ENCODE measurements at regions not wholly inside any gene's neighbourhood (a gene's known extent, or its start where the extent isn't known, plus 50 kb on each side); places are given as distances from the start of the nearest gene placed in this dataset.

DNA sequence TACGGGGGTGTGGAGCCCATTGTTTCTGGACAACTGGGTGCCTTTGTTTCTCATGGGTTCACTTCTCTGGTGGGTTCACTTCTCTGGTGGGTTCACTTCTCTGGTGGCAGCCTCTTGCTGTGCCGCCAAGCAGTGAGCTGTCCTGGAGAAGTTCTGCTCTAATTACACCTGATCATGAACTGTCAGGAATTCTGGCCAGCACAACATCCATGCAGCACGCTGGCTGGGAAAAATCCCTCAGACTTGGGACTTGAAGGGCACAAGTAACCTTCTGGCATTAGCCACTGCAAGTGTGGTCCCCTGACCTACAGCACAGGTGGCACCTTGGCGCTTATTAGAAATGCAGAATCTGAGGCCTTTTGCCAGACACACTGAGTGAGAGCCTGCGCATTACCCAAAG, 752.5 kb downstream of the QKI start:
- no peaks in the 10 kb centered on the region for H3K27me3 ChIP-seq (ENCODE audit: insufficient read depth, low read length)
- H3K9me3 ChIP-seq (ENCODE audit: control insufficient read depth, low read depth, low read length): no peaks in the 10 kb centered on the region
- Mint-ChIP-seq H3K27me3 (ENCODE audit: low read depth) (no peaks in the 10 kb centered on the region), H3K9me3 (peaks cover 8 to 9% of the 10 kb centered on the region in 2 experiments), H3K4me3 (no peak overlapping the region), H3K27ac (no peak overlapping the region), H3K4me1 (peaks cover 21 to 28% of the 10 kb centered on the region in 2 experiments), H3K36me3 (ENCODE audit: insufficient read depth in 1 of 3, low read depth in 3 of 3) (peaks cover 2 to 19% (median 7%) of the 10 kb centered on the region in 3 experiments)
- no peak overlapping the region for H2BK5ac ChIP-seq (ENCODE audit: insufficient read length, low read length)
- H4K20me1 ChIP-seq (ENCODE audit: control insufficient read depth, insufficient read depth, insufficient read length): no peaks in the 10 kb centered on the region
- no peak overlapping the region for H4K5ac ChIP-seq (ENCODE audit: insufficient read length, low read depth, low read length)
- TF ChIP-seq, protein P1, sequence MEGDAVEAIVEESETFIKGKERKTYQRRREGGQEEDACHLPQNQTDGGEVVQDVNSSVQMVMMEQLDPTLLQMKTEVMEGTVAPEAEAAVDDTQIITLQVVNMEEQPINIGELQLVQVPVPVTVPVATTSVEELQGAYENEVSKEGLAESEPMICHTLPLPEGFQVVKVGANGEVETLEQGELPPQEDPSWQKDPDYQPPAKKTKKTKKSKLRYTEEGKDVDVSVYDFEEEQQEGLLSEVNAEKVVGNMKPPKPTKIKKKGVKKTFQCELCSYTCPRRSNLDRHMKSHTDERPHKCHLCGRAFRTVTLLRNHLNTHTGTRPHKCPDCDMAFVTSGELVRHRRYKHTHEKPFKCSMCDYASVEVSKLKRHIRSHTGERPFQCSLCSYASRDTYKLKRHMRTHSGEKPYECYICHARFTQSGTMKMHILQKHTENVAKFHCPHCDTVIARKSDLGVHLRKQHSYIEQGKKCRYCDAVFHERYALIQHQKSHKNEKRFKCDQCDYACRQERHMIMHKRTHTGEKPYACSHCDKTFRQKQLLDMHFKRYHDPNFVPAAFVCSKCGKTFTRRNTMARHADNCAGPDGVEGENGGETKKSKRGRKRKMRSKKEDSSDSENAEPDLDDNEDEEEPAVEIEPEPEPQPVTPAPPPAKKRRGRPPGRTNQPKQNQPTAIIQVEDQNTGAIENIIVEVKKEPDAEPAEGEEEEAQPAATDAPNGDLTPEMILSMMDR (conservative IDR thresholded peaks at IDR 0.05): no peak
- no peak overlapping the region for H3K56ac ChIP-seq (ENCODE audit: insufficient read length, low read depth, low read length)
- H2AFZ ChIP-seq (ENCODE audit: low read length): no peak overlapping the region
- H2BK12ac ChIP-seq (ENCODE audit: insufficient read length, low read depth, low read length): no peak overlapping the region
- no peak overlapping the region for H2BK120ac ChIP-seq (ENCODE audit: low read depth, low read length, poor library complexity, severe bottlenecking)
- H3T11ph ChIP-seq (ENCODE audit: low read length): no peak overlapping the region
- no peaks in the 10 kb centered on the region for H3K23me2 ChIP-seq (ENCODE audit: insufficient read length, low read depth, low read length, poor library complexity, severe bottlenecking)
- H3K4me2 ChIP-seq (ENCODE audit: insufficient read depth, insufficient read length, low read length): no peak overlapping the region
- no peak overlapping the region for H3K27ac ChIP-seq (ENCODE audit: insufficient read length, low read depth, low read length)
- H3K4me1 ChIP-seq (ENCODE audit: insufficient read depth, low read length): peaks cover 2% of the 10 kb centered on the region; the same call in 1 of the 2 replicates
- H3K14ac ChIP-seq (ENCODE audit: insufficient read depth, low read length): no peak overlapping the region
- no peak overlapping the region for H3K23ac ChIP-seq (ENCODE audit: insufficient read length, low read depth, low read length)
- no peak overlapping the region for H3K9ac ChIP-seq (ENCODE audit: extremely low read depth, insufficient read length, low read length)
- H3K79me1 ChIP-seq (ENCODE audit: insufficient read depth, low read depth, low read length, poor library complexity, severe bottlenecking): no peaks in the 10 kb centered on the region
- no peak overlapping the region for H3K18ac ChIP-seq (ENCODE audit: insufficient read length, low read depth, low read length)
- no peak overlapping the region for H4K91ac ChIP-seq (ENCODE audit: insufficient read length, low read depth, low read length)
- no peak overlapping the region for H2AK5ac ChIP-seq (ENCODE audit: insufficient read length, low read length)
- H3K79me2 ChIP-seq (ENCODE audit: insufficient read depth, low read length): no peaks in the 10 kb centered on the region
- H3K4ac ChIP-seq (ENCODE audit: low read depth, low read length): no peak overlapping the region
- no CpG with 5 or more reads among the region's 5 CpGs for WGBS (ENCODE audit: extremely low coverage, insufficient read length, low lambda C conversion rate)
- H2BK15ac ChIP-seq (ENCODE audit: low read depth, low read length): no peak overlapping the region
- no peak overlapping the region for H2BK20ac ChIP-seq (ENCODE audit: low read depth, low read length, poor library complexity, severe bottlenecking)
- DNase-seq: no peak
- H4K8ac ChIP-seq (replicated peaks; ENCODE audit: insufficient read length, low read depth, low read length): no peak overlapping the region

Measured in H9 (cell line).